ENCODE measurements at regions not wholly inside any gene's neighbourhood (a gene's known extent, or its start where the extent isn't known, plus 50 kb on each side); places are given as distances from the start of the nearest gene placed in this dataset.
"Not testable (repeated sequence)": the region's sequence is repeated elsewhere in the genome, so short reads cannot be mapped to it uniquely, and the experiment has no call there.

DNA sequence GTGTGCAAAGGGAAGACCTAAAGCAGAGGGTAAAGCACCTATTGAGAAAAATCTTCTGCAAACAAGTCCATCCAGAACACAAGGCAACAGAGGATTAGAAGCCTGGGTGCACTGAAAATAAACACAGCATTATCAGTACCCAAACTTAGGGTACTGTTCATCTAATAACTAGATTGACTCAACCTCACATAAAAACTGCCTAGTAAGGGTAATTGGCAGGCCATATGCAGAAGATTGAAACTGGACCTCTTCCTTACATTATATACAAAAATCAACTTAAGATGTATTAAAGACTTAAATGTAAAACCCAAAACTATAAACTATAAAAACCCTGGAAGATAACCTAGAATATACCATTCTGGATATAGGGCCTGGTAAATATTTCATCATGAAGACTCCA, 91.2 kb upstream of the SIRPG start:
- no peak overlapping the region for H3K4me3 ChIP-seq (ENCODE audit: low read length)
- no peak for TF ChIP-seq CTCF (conservative IDR thresholded peaks at IDR 0.05; ENCODE audit: low read length)
- DNase-seq (ENCODE audit: low read depth), result no peak

- no peak for TF ChIP-seq CTCF (conservative IDR thresholded peaks at IDR 0.05; ENCODE audit: low read length)
- no peak for DNase-seq (ENCODE audit: low read depth)
Measured at GRCh38 chr20:1747953-1748577, 90.5 kb upstream of the SIRPG start.

GRCh38 chr20:1742049-1742434, 84.5 kb upstream of the SIRPG start:
- DNase-seq (ENCODE audit: low read depth); H3K4me3 ChIP-seq (ENCODE audit: low read length): not testable (repeated sequence)

More at GRCh38 chr20:1747953-1748577, 90.5 kb upstream of the SIRPG start:
- no peak overlapping the region for H3K4me3 ChIP-seq (ENCODE audit: low read length)

DNA sequence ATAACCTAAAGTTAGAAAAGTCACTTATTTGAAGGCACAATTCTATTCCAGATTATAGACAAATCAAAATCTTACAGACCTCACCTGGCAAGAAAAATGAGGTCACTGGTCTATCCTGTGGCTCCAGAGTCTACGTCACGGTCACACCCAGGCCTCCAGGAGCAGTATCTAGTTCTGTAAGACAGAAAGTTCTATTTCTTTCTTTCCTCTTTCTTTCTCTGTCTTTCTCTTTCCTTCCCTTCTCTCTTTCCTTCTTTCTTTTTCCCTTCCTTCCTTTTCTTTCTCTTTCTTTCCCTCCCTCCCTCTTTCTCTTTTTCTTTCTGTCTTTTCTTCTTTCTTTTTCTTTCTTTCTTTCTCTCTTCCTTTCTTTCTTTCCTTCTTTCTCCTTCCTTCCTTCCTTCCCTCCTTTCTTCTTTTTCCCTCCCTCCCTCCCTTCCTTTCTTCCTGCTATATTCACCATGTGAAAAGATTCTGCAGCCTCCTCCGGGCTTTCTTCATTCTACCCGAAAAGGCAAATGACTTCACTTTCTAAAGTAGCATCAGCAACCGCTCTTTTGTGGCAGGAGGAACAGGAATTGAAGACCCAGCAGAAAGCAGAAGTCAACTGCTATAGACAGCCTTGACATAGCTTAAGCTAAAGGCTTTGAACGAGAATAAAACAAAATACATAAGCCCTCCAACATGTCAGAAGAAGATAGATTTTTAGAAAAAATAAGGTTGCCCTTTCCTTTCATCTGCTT, 83.9 kb upstream of the SIRPG start:
- H3K4me3 ChIP-seq (ENCODE audit: low read length), result no peak overlapping the region
- no peak for TF ChIP-seq CTCF (conservative IDR thresholded peaks at IDR 0.05; ENCODE audit: low read length)
- no peak for DNase-seq (ENCODE audit: low read depth)

DNA sequence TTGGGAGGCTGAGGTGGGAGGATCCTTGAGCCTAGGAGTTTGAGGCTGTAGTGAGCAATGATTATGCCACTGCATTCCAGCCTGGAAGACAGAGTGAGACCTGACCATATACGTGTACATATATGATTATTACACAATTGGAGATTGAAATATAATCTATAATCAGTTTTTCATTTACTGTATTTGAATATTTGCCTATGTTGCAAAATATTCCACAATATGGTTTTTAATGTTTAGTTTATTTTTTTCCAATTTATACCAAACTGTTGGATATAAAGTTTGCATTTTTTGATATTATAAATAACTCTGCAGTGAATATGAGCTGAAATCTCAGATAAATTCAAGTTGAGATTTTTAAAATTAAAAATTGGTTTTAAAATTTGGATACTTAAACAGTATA, 79.6 kb upstream of the SIRPG start:
- DNase-seq (ENCODE audit: low read depth), result no peak
- TF ChIP-seq CTCF (conservative IDR thresholded peaks at IDR 0.05; ENCODE audit: low read length), result no peak
- H3K4me3 ChIP-seq (ENCODE audit: low read length), result no peak overlapping the region

GRCh38 chr20:1735417-1736089, 78.0 kb upstream of the SIRPG start:
- no peak for DNase-seq (ENCODE audit: low read depth)

More at GRCh38 chr20:1735417-1736089, 78.0 kb upstream of the SIRPG start:
- TF ChIP-seq CTCF (conservative IDR thresholded peaks at IDR 0.05; ENCODE audit: low read length), result no peak
- H3K4me3 ChIP-seq (ENCODE audit: low read length), result no peak overlapping the region

All from AG10803 (cell line).